Brain pericyte (primary cell): ENCODE measurements at regions not wholly inside any gene's neighbourhood (a gene's known extent, or its start where the extent isn't known, plus 50 kb on each side); places are given as distances from the start of the nearest gene placed in this dataset.
"Not testable (repeated sequence)": the region's sequence is repeated elsewhere in the genome, so short reads cannot be mapped to it uniquely, and the experiment has no call there.

ENCODE experiments used
- DNase-seq: peaks from one replicate; pipeline ENCODE4 v3.0.0-alpha.2; 2012; ENCODE audit warnings: low read depth, low spot score

- not testable (repeated sequence) for DNase-seq
Measured at GRCh38 chr13:109702030-109702597, 84.3 kb downstream of the IRS2 start.

- DNase-seq, result peak; percentile 51
Measured at GRCh38 chr13:109700176-109700575, 86.2 kb downstream of the IRS2 start.

- no peak for DNase-seq
Measured at GRCh38 chr13:109699628-109700071, 86.7 kb downstream of the IRS2 start.

GRCh38 chr13:109698779-109699178 is 87.6 kb downstream of the IRS2 start:
- no peak for DNase-seq

GRCh38 chr13:109697936-109698335 is 88.4 kb downstream of the IRS2 start:
- no peak for DNase-seq

GRCh38 chr13:109695402-109696190 is 90.8 kb downstream of the IRS2 start:
- no peak for DNase-seq

- DNase-seq, result no peak
Measured at GRCh38 chr13:109694972-109695371, 91.4 kb downstream of the IRS2 start.

- no peak for DNase-seq
Measured at GRCh38 chr13:109693213-109693612, 93.2 kb downstream of the IRS2 start.

- no peak for DNase-seq
Measured at GRCh38 chr13:109691689-109692088, 94.7 kb downstream of the IRS2 start.

- DNase-seq, result no peak
Measured at GRCh38 chr13:109687559-109688448, 98.6 kb downstream of the IRS2 start.

- DNase-seq, result no peak
Measured at GRCh38 chr13:109685203-109685602, 101.2 kb downstream of the IRS2 start.

- DNase-seq, result no peak
Measured at GRCh38 chr13:109684824-109685202, 101.6 kb downstream of the IRS2 start.

- DNase-seq, result no peak
Measured at GRCh38 chr13:109684084-109684823, 102.1 kb downstream of the IRS2 start.

GRCh38 chr13:109682534-109683244 is 103.7 kb downstream of the IRS2 start:
- no peak for DNase-seq

GRCh38 chr13:109680930-109681329 is 105.5 kb downstream of the IRS2 start:
- no peak for DNase-seq

GRCh38 chr13:109680288-109680687 is 106.1 kb downstream of the IRS2 start:
- no peak for DNase-seq

- DNase-seq, result no peak
Measured at GRCh38 chr13:109678459-109678858, 107.9 kb downstream of the IRS2 start.

- no peak for DNase-seq
Measured at GRCh38 chr13:109677206-109677605, 109.2 kb downstream of the IRS2 start.

GRCh38 chr13:109673477-109673876 is 112.9 kb downstream of the IRS2 start:
- DNase-seq, result peak; percentile 75

GRCh38 chr13:109672545-109672944 is 113.8 kb downstream of the IRS2 start:
- DNase-seq, result no peak

- no peak for DNase-seq
Measured at GRCh38 chr13:109671919-109672318, 114.5 kb downstream of the IRS2 start.
